Spleen (tissue), 7 donors: ENCODE measurements at regions not wholly inside any gene's neighbourhood (a gene's known extent, or its start where the extent isn't known, plus 50 kb on each side); places are given as distances from the start of the nearest gene placed in this dataset.

ENCODE experiments used
- CTCF ChIP-seq, 11 experiments: fragments of 200-600 bp in 7 of 11; fragments of 450-650 bp in 4 of 11; sonication (generic) in 4 of 11; IDR thresholded peaks in 8 of 11; conservative IDR thresholded peaks in 3 of 11; 1 replicate in 7 of 11; 2 replicates in 4 of 11; pipeline versions ENCODE4 v1.4.0 to v1.8.0; 2016 to 2021; ENCODE audit warnings: antibody characterized with exemption in 11 of 11, inconsistent platforms in 4 of 11, mild to moderate bottlenecking in 1 of 11
- POLR2A ChIP-seq, 3 donors: fragments of 450-650 bp; IDR thresholded peaks; one replicate each; pipeline ENCODE4 v1.5.1; 2017; ENCODE audit warnings: antibody characterized with exemption in 3 of 3, mild to moderate bottlenecking in 1 of 3
- POLR2AphosphoS5 ChIP-seq, 3 donors: sonication (generic); formaldehyde crosslinking; IDR thresholded peaks; one replicate each; pipeline ENCODE4 v1.5.1; 2017; ENCODE audit warnings: antibody characterized with exemption in 3 of 3
- donor health status: DM: no; HTN: no; CAD: no; lungs with moderate emphysema.
- donor health status: DM: no; HTN: no; CAD: no.
- donor health status: DM: no; HTN: no; CAD: no.

- TF ChIP-seq CTCF (IDR thresholded peaks at IDR 0.05 in 8 of 11, conservative IDR thresholded peaks at IDR 0.05 in 3 of 11), result no peak
- TF ChIP-seq POLR2A (IDR thresholded peaks at IDR 0.05), result no peak
- TF ChIP-seq POLR2AphosphoS5 (IDR thresholded peaks at IDR 0.05), result no peak
Measured at GRCh38 chr12:74620921-74621320, 83.3 kb downstream of the ATXN7L3B start.
